ENCODE measurements at regions not wholly inside any gene's neighbourhood (a gene's known extent, or its start where the extent isn't known, plus 50 kb on each side); places are given as distances from the start of the nearest gene placed in this dataset.

DNA sequence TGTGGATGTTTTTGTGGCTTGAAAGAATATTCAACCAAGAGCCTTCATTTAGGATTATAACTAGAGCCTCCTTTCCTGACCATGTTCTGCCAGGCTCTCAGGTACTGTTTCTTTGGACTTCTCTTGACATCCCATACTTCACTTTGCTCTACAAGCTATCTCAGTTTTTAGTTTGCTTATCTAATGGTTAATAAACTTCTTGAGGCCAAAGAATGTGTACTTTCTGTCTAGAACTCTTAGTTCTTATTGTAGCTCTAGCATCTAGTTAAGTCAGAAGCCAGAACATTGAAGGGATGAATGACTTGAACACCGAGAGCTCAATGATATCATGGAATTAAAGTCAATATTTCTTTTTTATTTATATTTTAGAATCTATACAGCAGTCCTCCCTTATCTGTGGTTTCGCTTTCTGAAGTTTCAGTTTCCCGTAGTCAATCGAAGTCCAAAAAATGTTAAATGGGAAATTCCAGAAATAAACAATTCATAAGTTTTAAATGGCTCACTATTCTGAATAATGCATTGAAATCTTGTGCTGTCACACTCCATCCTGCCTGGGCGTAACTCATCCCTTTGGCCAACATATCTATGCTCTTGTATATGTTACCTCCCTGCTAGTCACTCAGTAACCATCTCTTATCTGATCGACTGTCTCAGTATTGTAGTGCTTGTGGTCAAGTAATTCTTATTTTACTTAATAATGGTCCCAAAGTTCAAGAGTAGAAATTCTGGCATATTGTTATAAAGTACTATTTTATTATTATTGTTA is 368.6 kb upstream of the RBMS3 start:
- no peak for DNase-seq

DNA sequence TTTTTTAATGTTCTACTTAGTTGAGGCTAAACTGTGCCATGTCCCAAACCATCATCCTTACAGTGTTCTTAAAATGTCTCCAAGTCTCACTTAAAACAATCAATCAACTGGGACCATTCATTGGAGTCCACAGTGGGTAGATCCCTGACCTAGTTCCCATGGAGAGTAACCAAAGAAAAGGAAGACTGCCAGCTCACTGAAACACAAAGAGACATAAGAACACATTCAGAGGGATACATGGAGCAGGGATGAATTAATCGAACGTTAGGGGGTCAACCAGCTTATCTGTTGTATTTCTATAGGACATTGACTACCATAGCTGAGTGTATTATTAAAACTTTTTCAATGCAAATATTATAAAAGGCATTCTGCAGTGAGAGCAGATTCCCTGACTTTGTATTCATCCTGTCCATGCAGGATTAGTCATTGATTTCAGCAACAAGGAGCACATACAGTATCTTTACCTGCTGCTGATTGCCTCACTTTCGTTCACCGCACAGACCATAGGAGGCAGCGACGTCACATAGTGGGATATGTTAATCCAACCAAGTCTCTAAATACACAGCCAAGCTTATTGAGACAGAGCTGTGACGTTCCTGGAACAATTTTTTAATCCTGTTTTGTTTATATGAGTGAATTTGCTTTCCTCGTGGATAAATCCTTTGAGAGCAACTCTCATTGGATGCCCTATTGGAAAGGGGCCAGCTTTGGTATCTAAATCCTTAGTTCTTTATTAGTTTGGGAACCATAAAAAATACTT is 364.9 kb upstream of the RBMS3 start:
- no peak for DNase-seq

DNA sequence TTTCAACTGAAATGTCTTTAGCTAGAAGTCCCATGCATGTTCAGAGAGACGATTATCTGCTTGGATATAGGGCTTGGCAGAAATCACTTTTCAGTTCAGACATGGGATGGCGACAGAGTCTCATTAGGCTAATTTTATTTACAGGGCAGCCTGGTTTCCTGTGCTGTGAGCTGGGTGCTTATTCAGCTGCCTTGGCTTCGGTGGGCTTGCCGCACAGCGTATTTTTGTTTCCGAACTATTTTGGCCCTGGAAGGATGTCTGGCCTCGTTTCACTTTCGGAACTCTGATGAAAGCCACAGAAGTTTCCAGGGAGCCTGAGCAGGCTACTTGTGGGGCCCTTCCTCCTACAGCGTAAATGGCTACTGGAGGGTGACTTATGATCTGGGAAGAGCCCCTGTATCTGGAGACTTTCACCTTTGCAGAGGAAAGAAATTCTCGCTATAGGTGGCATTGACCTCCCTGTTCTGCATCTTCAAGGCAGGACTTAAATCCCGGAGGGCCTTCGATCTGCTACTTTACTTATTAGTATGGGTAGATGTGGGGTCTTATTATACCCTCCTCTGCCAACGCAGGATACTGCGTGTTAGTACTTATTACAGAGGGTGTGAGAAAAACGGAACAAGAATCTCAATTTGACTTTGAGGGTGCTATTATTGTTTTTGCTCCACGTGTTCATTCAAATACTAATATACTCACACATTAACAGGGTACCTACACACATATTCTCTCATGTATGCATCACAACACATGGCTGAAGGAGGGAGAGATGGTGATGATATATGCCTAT is 364.0 kb upstream of the RBMS3 start:
- DNase-seq, result no peak

DNA sequence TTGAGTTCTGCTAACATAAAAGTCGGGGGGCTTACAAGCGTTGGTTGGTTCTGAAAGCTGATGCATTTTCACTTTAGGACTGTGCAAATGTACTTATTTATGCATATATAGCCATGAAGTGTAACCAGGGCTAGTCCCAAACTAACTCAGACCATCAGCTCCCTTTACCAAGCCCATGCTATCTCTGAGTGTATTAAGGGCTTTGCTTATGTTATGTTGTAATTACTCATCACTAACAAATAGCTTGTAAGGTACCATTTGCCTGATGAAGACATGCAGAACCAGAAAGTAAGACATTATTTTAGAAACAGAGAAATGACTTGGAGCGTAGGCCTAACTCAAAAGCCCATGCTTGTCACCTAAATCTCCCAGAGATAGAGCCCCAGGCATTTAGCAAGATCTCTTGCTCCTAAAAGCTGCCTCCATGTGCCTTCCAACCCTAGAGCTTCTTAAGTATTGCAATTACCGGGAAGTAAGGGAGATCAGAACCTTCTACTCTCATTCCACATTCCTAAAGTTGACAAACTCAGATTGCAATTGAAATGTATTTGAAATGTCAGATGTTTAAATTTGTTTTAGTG is 362.9 kb upstream of the RBMS3 start:
- DNase-seq, result no peak

DNA sequence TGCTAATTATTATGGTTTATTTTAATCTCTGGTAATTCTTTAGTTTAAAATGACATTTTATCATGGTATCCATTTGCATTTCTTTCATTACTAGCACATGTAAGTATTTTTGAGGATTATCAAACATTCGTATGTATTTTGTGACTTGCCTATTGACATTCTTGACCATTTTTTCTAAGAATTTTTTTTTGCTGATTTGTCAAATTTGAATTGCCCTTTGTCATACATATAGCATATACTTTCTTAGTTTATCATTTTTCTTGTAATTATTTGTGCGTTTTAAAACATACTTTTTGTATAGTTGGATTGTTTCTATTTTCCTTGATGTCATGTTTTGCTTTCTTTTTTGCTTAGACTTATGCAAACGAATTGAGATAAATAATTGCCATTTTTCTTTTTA is 358.5 kb upstream of the RBMS3 start:
- no peak for DNase-seq

DNA sequence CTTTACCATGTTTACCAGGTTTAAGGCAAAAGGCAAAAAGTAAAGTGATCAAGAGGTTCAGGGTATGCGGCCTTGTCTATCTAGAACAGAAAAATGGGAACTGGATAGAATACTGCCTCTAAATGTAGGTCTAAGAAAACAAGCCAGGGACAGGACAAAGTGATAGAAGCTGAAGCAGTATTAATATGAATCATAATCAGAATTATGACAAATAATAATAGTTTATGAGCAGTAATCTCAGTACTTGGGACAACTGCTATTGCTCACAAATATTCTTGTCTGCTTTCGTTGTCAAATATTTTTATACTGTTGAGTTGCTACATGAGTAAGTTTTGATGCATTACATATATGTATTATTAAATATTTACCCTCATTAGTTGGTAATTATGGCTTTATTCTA is 356.9 kb upstream of the RBMS3 start:
- no peak for DNase-seq

DNA sequence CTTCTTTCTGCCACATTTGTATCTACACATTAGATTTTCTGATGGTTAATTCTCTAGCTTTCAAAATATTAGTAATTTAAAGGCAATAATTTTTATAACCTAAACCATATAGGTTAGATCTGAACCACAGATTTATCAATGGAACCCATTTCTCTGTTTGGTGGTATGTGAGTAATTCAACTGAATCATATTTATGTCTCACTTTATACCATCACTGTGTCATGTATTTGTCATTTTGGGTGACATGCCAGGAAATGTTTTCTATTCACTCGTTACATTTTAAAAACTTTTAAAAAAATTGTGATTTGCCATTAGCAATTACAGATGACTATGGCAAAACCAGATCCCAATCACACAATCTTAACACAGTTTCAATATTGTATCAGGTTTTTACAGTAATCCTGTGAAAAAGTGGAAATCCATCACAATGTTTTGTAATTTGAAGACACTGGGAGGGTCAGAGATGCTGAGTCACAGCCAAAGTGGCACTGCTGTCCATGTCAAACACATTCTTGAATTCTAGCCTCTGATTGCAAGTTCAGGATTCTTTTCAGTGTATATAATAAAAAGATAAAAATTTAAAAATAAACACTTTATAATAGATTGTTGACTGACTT is 356.0 kb upstream of the RBMS3 start:
- no peak for DNase-seq

DNA sequence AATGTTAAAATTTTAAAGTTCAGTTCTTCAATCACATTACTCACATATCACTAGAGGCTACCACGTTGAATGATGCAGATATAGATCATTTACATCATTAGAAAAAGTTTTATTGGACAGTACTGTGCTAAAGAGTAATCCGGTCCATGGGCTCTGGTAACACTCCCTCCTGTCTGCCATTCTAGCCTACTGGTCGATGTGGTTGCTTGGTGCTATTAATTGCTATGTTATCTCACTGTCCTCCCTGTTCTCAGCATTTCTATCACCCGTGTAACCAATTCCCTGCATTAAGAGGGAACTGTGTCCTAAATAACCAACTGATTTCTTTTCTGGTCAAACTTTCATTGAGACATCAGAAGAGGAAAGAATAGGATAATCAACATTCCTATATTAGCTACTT is 347.5 kb upstream of the RBMS3 start:
- DNase-seq, result no peak

DNA sequence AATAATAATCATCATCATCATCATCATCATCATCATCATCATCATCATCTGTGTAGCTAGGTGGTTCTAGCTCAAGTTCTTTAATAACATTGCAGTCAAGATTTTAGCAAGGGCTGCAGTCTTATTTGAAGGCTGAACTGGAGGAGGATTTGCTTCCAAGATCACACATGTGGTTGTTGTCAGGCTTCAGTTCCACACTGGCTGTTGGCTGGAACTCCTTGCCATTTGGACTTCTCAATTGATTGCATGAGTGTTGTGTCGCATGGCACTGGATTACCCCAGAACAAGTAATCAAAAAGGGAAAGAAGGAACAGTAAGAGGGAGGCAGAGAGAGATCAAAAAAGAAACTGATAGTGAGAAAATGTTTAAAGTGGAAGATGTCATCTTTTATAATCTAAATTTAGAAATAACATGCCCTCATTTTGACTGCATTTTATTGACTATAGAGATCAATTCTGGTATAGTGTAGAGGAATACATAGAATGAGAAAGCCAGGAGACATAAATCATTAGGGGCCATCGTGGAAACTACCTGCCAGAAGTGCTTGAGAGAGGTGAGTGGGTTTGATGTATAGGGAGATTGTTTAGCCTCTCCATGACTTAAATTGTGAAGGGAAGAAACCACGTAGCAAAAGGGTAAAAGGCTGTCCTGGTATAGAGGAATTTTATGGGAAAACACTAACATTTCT is 346.6 kb upstream of the RBMS3 start:
- no peak for DNase-seq

DNA sequence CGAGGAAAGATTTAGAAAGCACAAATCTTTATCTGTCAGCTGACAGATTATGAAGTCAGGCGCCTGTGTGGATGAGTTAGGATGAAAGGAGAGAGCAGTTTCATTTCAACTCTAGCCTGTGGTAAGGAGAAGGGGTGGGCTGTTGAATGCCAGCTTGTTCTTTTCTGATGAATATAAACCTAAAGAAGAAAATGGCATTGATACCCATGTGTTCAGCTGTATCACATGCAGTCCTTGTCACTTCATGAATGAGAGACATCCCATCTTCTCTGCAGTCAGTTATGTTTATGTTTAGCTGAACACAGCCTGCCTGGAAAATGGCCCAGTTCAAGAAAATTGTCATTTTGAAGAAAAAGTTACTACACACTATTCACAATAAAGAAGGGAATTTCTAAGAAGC is 345.7 kb upstream of the RBMS3 start:
- no peak for DNase-seq

DNA sequence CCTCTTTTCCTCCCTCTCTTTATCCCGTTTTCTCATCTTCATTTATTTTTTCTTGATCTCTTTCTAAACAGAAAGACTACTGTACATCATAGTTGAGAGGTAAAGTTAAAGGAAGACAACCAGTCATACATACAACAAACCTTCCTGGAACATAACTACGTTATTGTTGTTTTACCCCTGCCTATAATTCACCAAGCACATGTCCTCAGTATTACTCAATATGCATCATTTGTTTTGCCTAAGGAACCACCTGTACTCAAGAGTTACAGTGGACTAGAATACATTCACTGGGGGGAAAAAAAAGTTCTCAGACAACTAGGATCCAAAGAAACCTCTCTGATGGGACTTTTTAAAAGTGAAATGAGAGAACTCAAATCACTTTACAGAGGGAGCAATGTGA is 344.7 kb upstream of the RBMS3 start:
- no peak for DNase-seq

DNA sequence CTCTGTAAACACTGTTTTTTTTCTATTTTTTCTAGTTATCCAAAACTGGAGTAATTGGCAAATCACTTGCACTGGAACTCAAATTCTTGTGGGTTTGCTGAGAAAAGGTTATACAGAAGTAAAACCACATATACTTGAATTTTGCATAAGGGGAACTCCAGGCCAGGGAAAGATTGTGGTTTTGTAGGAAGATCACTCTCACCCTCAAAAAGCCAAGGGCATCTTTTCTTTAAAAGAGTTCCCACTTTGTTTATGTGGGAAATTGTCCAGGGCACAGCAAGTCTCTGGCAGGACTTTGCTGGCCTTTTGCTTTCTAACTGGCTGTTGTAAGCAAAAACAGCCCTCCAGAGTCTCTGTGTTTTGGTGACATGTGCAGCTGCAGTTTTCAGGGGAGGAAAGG is 340.3 kb upstream of the RBMS3 start:
- no peak for DNase-seq

DNA sequence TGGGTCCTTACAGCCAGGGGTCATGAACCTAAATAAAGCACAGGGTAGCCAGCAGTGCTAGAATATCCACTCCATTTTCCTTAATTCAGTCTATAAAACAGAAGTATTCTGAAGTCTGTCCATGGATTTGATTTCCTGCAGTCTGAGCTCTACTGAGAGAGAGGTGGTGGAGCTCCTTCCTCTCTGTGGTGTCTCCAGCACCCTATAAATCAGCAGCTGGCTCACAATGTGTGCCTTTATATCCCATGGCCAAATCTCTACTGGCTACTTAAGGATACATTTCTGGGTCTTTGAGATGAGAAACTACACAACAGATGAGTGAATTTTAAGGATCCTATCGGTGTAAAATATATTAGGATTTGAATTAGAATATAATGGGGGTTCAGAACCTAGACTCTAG is 339.9 kb upstream of the RBMS3 start:
- DNase-seq, result no peak

DNA sequence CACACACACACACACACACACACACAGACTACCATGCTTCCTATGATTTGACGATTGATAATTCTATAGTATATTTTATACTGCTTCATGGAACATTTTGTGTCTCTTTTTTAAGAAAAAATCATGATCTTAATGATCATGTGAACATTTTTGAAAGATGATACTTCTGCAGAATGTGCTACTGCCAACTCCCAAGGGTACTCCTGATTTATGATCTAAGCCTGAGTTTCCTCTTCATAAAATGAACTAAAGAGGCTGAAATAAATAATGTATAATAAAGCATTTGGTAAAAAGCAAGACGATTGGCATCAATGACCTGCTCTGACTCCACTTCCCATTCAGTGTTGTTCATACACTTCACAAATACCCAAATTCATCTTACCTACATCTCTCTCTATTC is 333.8 kb upstream of the RBMS3 start:
- no peak for DNase-seq

DNA sequence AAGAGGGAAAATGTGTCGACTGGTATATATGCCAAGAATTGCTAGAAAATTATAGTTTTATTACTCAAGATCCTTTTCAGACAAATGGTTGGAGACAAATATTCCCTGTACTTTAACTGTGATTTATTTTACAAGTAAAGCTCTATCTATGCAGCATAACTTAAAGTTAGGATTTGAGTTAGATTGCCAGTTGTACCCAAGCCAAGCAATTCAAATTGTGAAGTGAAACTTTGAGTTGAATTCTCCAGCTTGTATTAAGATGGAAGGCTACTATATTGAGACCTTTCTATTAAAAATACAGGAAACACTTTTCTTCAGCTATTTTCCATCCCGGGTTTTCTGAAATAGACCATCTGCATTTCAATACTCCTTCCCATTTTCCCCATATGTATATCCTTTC is 333.1 kb upstream of the RBMS3 start:
- DNase-seq, result no peak

DNA sequence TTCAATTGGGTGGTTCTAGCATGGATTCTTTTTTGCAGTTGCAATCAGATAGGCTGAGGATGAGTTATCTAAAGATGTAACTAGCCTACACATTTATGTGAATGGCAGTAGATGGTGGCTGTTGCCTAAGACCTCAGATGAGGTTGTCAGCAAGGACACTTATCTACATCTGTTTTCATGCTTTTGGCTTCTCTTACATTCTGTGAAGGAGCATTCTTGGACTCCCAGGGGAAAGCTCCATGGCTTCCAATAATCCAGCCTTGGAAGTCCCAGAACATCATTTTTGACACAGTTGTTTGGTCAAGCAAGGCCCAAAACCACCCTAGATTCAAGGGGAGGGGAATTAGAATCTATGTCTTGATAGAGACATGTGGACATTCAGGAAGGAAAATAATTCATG is 332.2 kb upstream of the RBMS3 start:
- DNase-seq, result no peak

DNA sequence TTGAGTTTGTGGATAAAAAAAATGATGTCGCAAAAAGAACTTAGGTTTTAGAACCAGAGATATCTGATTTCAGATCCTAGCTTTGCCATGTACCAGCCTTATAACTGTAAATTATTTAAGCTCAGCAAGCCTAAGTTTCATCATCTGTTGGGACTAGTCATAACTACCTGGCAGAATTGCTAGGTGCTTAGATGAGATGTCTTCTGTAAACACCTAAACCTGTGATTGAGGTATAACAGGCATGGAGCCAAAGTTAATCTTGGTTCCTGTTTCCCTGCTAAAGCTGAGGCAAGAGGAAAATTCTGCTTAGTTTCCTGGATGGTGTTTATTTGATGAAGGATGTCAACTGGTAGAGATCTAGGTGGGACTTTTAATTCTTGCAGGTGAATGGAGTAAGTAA is 331.3 kb upstream of the RBMS3 start:
- DNase-seq, result no peak

DNA sequence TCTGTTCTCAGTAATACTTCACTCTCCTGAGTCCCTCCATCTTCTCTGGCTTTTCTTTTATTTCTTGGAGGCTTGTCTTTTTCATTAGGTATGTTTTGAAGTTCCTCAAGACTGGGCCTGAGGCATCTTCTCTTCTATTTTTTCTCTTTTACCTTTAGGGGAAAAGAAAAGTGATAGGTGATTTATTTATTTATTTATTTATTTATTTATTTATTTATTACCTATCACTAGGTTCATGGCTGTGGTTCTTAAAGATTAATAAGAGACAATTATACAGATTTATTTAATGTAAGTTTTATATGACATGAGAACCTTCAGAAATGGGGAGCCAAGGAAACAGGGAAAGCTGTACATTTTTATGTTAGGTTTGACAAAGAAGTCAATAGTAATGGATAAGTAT is 330.3 kb upstream of the RBMS3 start:
- DNase-seq, result no peak

DNA sequence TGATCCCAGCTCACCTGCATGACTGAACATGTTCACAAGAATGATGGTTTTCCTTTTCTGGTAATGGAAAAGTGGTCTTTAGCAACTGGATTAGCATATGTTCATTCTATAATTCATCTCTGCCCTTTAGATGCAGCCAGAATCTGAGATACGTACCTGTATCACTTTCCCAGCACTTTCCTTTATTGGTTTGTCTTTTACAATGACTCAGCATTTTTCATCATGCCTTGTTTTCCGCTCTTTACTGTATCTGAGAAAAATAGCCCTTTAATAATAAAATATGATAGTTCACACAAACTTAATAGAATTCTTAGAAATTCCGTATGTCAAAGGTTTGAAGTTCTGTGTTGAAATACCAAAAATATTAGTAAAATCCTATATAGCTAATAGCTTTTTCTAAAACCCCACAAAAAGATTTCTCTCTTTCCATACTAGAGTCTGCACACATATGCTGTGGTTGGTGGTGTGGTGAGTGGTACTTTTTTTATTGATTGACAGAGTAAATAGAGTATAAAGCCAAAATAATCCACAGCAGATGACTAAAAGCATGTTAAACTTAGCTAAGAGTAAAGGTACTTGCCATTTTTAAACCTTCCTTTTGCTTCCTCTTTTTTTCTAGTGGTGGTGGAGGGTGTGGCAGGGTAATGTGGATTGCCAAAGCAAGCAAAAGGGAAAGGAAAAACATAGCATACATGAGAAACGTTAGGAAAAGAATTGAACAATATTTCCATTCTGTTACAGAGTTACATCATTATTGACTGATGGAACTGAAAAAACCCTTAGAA is 328.9 kb upstream of the RBMS3 start:
- no peak for DNase-seq

DNA sequence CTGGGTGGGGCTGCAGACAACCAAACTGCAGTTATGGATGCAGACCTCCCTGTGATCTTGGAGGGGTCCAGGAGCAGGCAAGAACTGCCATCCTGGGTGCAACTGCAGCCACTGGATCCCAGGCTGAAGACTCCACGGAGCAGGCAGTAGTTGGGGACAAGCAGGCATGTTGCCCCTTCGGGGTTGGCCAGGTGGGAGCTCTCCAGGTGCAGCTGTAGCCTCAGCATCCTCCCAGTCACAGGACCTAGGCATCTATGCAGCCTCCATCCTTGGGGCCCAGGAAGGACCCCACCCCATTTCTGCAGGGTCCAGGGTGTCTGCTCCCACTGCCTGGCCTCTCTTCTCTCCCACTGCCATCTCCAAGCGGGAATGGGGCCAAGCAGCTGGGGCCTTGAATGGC is 322.2 kb upstream of the RBMS3 start:
- DNase-seq, result no peak

DNA sequence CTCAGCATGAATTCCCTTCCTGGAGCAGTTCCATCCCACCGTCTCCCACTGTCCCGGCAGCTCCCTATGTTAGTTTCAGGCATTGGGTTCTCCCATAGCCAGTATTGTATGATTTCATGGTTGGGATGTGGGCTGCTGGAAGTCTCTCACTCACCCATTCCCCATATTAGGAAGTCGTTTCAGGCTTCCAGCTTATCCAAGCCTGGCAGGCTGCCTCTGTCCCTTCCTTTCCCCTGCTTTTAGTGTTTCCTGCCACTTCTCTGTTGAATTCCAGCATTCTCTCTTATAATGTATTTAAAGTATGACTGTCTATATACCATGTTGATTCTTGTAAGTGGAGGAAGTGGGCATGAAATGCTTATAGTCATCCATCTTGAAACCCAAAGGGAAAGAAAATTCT is 309.7 kb upstream of the RBMS3 start:
- no peak for DNase-seq

DNA sequence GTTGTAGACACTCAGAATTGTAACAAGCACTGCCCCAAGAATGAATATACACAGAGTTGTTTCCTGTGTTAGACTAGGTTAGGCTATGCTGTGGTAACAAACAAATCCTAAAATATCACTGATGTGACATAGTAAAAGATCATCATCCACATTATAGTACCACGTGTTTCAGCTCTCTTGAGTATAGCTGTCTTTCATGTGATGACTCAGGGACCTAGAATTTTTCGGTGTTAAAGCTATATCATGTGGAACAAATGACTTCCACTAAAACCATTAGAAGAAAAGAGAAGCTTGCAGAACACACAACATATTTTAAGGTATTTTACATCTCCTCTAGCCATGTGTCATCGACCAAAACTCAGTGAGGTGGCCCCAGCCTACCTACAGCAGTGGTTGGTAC is 307.9 kb upstream of the RBMS3 start:
- no peak for DNase-seq
